Keratinocyte (primary cell): ENCODE measurements at regions not wholly inside any gene's neighbourhood (a gene's known extent, or its start where the extent isn't known, plus 50 kb on each side); places are given as distances from the start of the nearest gene placed in this dataset.

Source experiments
- DNase-seq: peaks from one replicate; pipeline ENCODE4 v3.0.0-alpha.2; 2011; ENCODE audit warnings: low read depth, missing footprints, low spot score
- FAIRE-seq: peaks from 2 replicates; lab custom pipeline; 2011; peaks lifted over from hg19 to GRCh38; lab: Jason Lieb, UNC
- H2AFZ ChIP-seq: 2 replicates; pipeline ENCODE4 v1.6.0; 2012; ENCODE audit warnings: low read length, control low read depth, inconsistent platforms; ENCODE audit not compliant: control insufficient read depth
- H3K27ac ChIP-seq: 2 replicates; pipeline ENCODE4 v1.5.1; 2011; ENCODE audit warnings: low read length; ENCODE audit not compliant: control insufficient read depth, insufficient read depth
- H3K27me3 ChIP-seq: 3 replicates; pipeline ENCODE4 v1.6.0; 2011; ENCODE audit warnings: low read length; ENCODE audit not compliant: control insufficient read depth, insufficient read depth; ENCODE audit errors: extremely low read depth
- H3K36me3 ChIP-seq, 2 experiments: 2 replicates in 1 of 2; 3 replicates in 1 of 2; pipeline ENCODE4 v1.5.1; 2011; ENCODE audit warnings: low read length in 2 of 2, mild to moderate bottlenecking in 1 of 2; ENCODE audit not compliant: control insufficient read depth in 2 of 2, insufficient read depth in 2 of 2; ENCODE audit errors: extremely low read depth in 1 of 2
- H3K4me1 ChIP-seq: 3 replicates; pipeline ENCODE4 v1.5.1; 2011; ENCODE audit warnings: low read length; ENCODE audit not compliant: control insufficient read depth, insufficient read depth; ENCODE audit errors: extremely low read depth
- H3K4me2 ChIP-seq: 3 replicates; pipeline ENCODE4 v1.6.0; 2011; ENCODE audit warnings: low read depth, low read length; ENCODE audit not compliant: control insufficient read depth, insufficient read depth; ENCODE audit errors: extremely low read depth
- H3K4me3 ChIP-seq, 3 experiments: fragments of 200-600 bp in 1 of 3; sonication (generic) in 1 of 3; 2 replicates in 2 of 3; 3 replicates in 1 of 3; pipeline ENCODE4 v1.5.1; 2011 to 2016; ENCODE audit warnings: low read length in 3 of 3, mild to moderate bottlenecking in 3 of 3, control low read depth in 2 of 3, inconsistent platforms in 1 of 3, low read depth in 1 of 3, mixed read lengths in 1 of 3, mixed run types in 1 of 3, moderate library complexity in 1 of 3; ENCODE audit not compliant: control insufficient read depth in 2 of 3, insufficient read depth in 2 of 3; ENCODE audit errors: extremely low read depth in 1 of 3
- H3K79me2 ChIP-seq: 2 replicates; pipeline ENCODE4 v1.6.0; 2012; ENCODE audit warnings: low read length; ENCODE audit not compliant: control insufficient read depth, insufficient read depth
- H3K9ac ChIP-seq: 3 replicates; pipeline ENCODE4 v1.6.0; 2011; ENCODE audit warnings: low read length; ENCODE audit not compliant: control insufficient read depth, insufficient read depth; ENCODE audit errors: extremely low read depth
- H3K9me1 ChIP-seq: 3 replicates; pipeline ENCODE4 v1.6.0; 2011; ENCODE audit warnings: low read length; ENCODE audit not compliant: control insufficient read depth, insufficient read depth; ENCODE audit errors: extremely low read depth
- H3K9me3 ChIP-seq: 2 replicates; pipeline ENCODE4 v1.5.1; 2012; ENCODE audit warnings: low read depth, low read length; ENCODE audit not compliant: control insufficient read depth
- H4K20me1 ChIP-seq: 3 replicates; pipeline ENCODE4 v1.6.0; 2011; ENCODE audit warnings: low read length; ENCODE audit not compliant: control insufficient read depth, insufficient read depth; ENCODE audit errors: extremely low read depth
- CTCF ChIP-seq, 3 experiments: IDR thresholded peaks in 1 of 3; conservative IDR thresholded peaks in 1 of 3; optimal IDR thresholded peaks in 1 of 3; 2 replicates in 2 of 3; 3 replicates in 1 of 3; pipeline versions ENCODE3 to v1.5.1; 2011; ENCODE audit warnings: low read length in 3 of 3, mild to moderate bottlenecking in 3 of 3, moderate library complexity in 2 of 3, control low read depth in 1 of 3, inconsistent platforms in 1 of 3; ENCODE audit not compliant: insufficient read depth in 2 of 3; ENCODE audit errors: extremely low read depth in 1 of 3
- EZH2 ChIP-seq: IDR thresholded peaks from one replicate; pipeline ENCODE4 v1.6.1; 2012; ENCODE audit warnings: inconsistent platforms, mild to moderate bottlenecking, low read length, moderate library complexity
- dilution Hi-C: fragments of 300-500 bp; cut with MboI; formaldehyde crosslinking; loops from one replicate; pipeline ENCODE4 v1.7.0; 2020; ENCODE audit warnings: low sequenced_read_pairs; ENCODE audit not compliant: extremely low pct_ligation_motif_present

DNA sequence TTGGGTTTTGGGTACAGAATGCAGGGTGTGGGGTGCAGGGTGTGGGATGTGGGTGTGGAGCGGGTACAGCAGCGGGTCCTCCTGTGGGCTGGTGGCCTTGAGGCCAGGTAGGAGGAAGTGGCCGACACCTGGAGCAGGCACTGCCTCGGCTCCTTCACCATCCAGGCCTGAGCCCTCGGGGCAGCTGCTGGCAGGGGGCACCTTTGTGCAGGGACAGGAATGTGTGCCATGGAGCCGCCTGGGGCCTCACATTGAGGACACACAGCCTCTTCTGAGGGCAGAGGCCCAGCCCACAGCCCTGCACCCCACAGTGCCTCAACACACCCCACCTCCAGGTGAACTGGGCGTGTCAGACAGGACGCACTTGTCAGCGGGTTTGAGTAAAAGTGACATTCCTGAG, 984.0 kb downstream of the BRD1 start:
- Histone ChIP-seq H3K27ac (no peak overlapping the region), H3K4me1 (no peaks in the 10 kb centered on the region), H3K27me3 (no peaks in the 10 kb centered on the region), H3K4me2 (no peak overlapping the region), H3K9ac (no peak overlapping the region), H3K9me1 (no peaks in the 10 kb centered on the region), H3K79me2 (no peaks in the 10 kb centered on the region), H4K20me1 (no peaks in the 10 kb centered on the region), H3K9me3 (peaks cover 22% of the 10 kb centered on the region), H3K4me3 (no peak overlapping the region), H2AFZ (no peak overlapping the region), H3K36me3 (no peaks in the 10 kb centered on the region)
- no peak for DNase-seq
- TF ChIP-seq EZH2 (no peak), CTCF (optimal IDR thresholded peaks at IDR 0.05 in 1 of 3, IDR thresholded peaks at IDR 0.05 in 1 of 3, conservative IDR thresholded peaks at IDR 0.05 in 1 of 3; ENCODE audit: extremely low read depth in 1 of 3, insufficient read depth in 2 of 3, low read length in 3 of 3) (no peak)
- dilution Hi-C loops = no loop called here
- FAIRE-seq = no peak

DNA sequence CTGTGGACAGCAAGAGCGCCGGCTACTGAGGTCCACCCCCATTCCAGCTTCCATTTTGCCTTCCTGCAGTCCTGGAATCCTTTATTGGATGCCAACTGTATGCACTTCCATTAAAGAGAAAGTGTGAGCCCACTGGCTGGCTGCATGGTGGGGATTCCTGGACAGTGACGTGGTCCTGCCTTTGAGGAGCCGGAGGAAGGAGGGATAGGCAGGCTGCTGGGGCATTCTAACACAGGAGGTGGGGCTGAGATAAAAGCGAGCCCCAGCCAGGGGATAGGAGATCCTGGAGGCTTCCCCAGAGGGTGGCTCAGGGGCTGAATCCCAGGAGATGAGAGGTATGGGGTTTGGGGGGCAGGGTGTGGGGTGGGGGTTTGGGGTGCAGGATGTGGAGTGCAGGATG, 984.7 kb downstream of the BRD1 start:
- Histone ChIP-seq H3K4me3 (no peak overlapping the region), H3K27me3 (no peaks in the 10 kb centered on the region), H3K4me1 (no peaks in the 10 kb centered on the region), H3K9ac (no peak overlapping the region), H4K20me1 (no peaks in the 10 kb centered on the region), H3K79me2 (no peaks in the 10 kb centered on the region), H3K27ac (no peak overlapping the region), H3K36me3 (no peaks in the 10 kb centered on the region), H3K9me1 (no peaks in the 10 kb centered on the region), H3K4me2 (no peak overlapping the region), H2AFZ (no peak overlapping the region), H3K9me3 (peaks cover 17% of the 10 kb centered on the region)
- dilution Hi-C loops = no loop called here
- TF ChIP-seq EZH2 (no peak), CTCF (optimal IDR thresholded peaks at IDR 0.05 in 1 of 3, IDR thresholded peaks at IDR 0.05 in 1 of 3, conservative IDR thresholded peaks at IDR 0.05 in 1 of 3; ENCODE audit: extremely low read depth in 1 of 3, insufficient read depth in 2 of 3, low read length in 3 of 3) (no peak)
- FAIRE-seq = no peak
- DNase-seq = no peak
